BE2C (cell line): ENCODE measurements at regions not wholly inside any gene's neighbourhood (a gene's known extent, or its start where the extent isn't known, plus 50 kb on each side); places are given as distances from the start of the nearest gene placed in this dataset.

Experiments
- DNase-seq: peaks from one replicate; pipeline ENCODE4 v3.0.0-alpha.2; 2020
- H3K27me3 ChIP-seq: fragments of 250-450 bp; sonication (Bioruptor Pico); 2 replicates; pipeline ENCODE4 v1.5.1; 2020; ENCODE audit warnings: mild to moderate bottlenecking
- H3K36me3 ChIP-seq: fragments of 250-450 bp; sonication (Bioruptor Pico); 2 replicates; pipeline ENCODE4 v1.5.1; 2020; ENCODE audit warnings: mild to moderate bottlenecking
- H3K4me1 ChIP-seq: fragments of 250-450 bp; sonication (Bioruptor Pico); 2 replicates; pipeline ENCODE4 v1.5.1; 2020
- H3K4me3 ChIP-seq: 2 replicates; pipeline ENCODE4 v1.5.1; 2011; ENCODE audit warnings: low read depth, low read length
- H3K9me3 ChIP-seq: fragments of 250-450 bp; sonication (Bioruptor Pico); 2 replicates; pipeline ENCODE4 v1.5.1; 2020
- CTCF ChIP-seq: IDR thresholded peaks from 2 replicates; pipeline ENCODE4 v1.5.1; 2012; ENCODE audit warnings: mild to moderate bottlenecking, low read depth, low read length

- no peaks in the 10 kb centered on the region for H3K9me3 ChIP-seq
- no peaks in the 10 kb centered on the region for H3K36me3 ChIP-seq
- no peak overlapping the region for H3K4me3 ChIP-seq
- peaks cover 6% of the 10 kb centered on the region for H3K4me1 ChIP-seq
- no peak for DNase-seq
- H3K27me3 ChIP-seq: no peaks in the 10 kb centered on the region
- TF ChIP-seq CTCF: no peak
Observed at GRCh38 chr16:50425044-50425443, 56.3 kb upstream of the BRD7 start.

- no peak for DNase-seq
- Histone ChIP-seq H3K27me3 (no peaks in the 10 kb centered on the region), H3K4me3 (no peak overlapping the region), H3K9me3 (no peaks in the 10 kb centered on the region), H3K36me3 (no peaks in the 10 kb centered on the region), H3K4me1 (no peaks in the 10 kb centered on the region)
- TF ChIP-seq CTCF: no peak
Observed at GRCh38 chr16:50422926-50423325, 54.1 kb upstream of the BRD7 start.

GRCh38 chr16:50419116-50419515 is 50.3 kb upstream of the BRD7 start:
- Histone ChIP-seq H3K4me1 (no peaks in the 10 kb centered on the region), H3K9me3 (no peaks in the 10 kb centered on the region), H3K36me3 (no peaks in the 10 kb centered on the region), H3K27me3 (no peaks in the 10 kb centered on the region), H3K4me3 (no peak overlapping the region)
- no peak for TF ChIP-seq CTCF
- no peak for DNase-seq
